Smooth muscle cell (in vitro differentiated cells): ENCODE measurements at regions not wholly inside any gene's neighbourhood (a gene's known extent, or its start where the extent isn't known, plus 50 kb on each side); places are given as distances from the start of the nearest gene placed in this dataset.

ENCODE experiments used
- DNase-seq: peaks from one replicate; lab custom pipeline; 2025; ENCODE audit not compliant: unreplicated experiment; lab: John Stamatoyannopoulos, UW
- H2AFZ ChIP-seq: fragments of 200-600 bp; sonication (generic); 2 replicates; pipeline ENCODE4 v1.6.0; 2016; ENCODE audit warnings: antibody characterized with exemption, low read depth, mild to moderate bottlenecking
- H3F3A ChIP-seq: fragments of 200-600 bp; sonication (generic); 2 replicates; pipeline ENCODE4 v1.6.0; 2017; ENCODE audit warnings: antibody characterized with exemption, low read depth
- H3K27ac ChIP-seq: fragments of 200-600 bp; sonication (generic); 2 replicates; pipeline ENCODE4 v1.5.1; 2016; ENCODE audit warnings: low read depth, mild to moderate bottlenecking
- H3K27me3 ChIP-seq: fragments of 200-600 bp; sonication (generic); 2 replicates; pipeline ENCODE4 v1.6.1; 2016; ENCODE audit warnings: low read depth, mild to moderate bottlenecking
- H3K36me3 ChIP-seq: fragments of 200-600 bp; sonication (generic); 2 replicates; pipeline ENCODE4 v1.5.1; 2016; ENCODE audit warnings: low read depth
- H3K4me1 ChIP-seq: fragments of 200-600 bp; sonication (generic); 2 replicates; pipeline ENCODE4 v1.5.1; 2016; ENCODE audit warnings: low read depth
- H3K4me2 ChIP-seq: fragments of 200-600 bp; sonication (generic); 2 replicates; pipeline ENCODE4 v1.6.0; 2016; ENCODE audit warnings: mild to moderate bottlenecking
- H3K4me3 ChIP-seq: fragments of 200-600 bp; sonication (generic); 2 replicates; pipeline ENCODE4 v1.5.1; 2016; ENCODE audit warnings: mild to moderate bottlenecking
- H3K79me2 ChIP-seq: fragments of 200-600 bp; sonication (generic); 2 replicates; pipeline ENCODE4 v1.6.0; 2016; ENCODE audit warnings: low read depth, mild to moderate bottlenecking
- H3K9ac ChIP-seq: fragments of 200-600 bp; sonication (generic); 2 replicates; pipeline ENCODE4 v1.6.0; 2016; ENCODE audit warnings: low read depth
- H3K9me3 ChIP-seq: fragments of 200-600 bp; sonication (generic); replicated peaks from 2 replicates; pipeline ENCODE4 v1.5.1; 2016; ENCODE audit warnings: low read depth
- H4K20me1 ChIP-seq: fragments of 200-600 bp; sonication (generic); 2 replicates; pipeline ENCODE4 v1.6.0; 2016; ENCODE audit warnings: low read depth
- WGBS: methylation state at CpG from one replicate; pipeline ENCODE4 v1.1.7; 2016; ENCODE audit warnings: low lambda C conversion rate; 5-methylcytosine and 5-hydroxymethylcytosine counted together
- TF ChIP-seq, protein P1 (sequence below): fragments of 200-600 bp; sonication (generic); IDR thresholded peaks from 2 replicates; pipeline ENCODE4 v1.5.1; 2017; ENCODE audit warnings: borderline replicate concordance, mild to moderate bottlenecking, antibody characterized with exemption; ENCODE audit not compliant: insufficient read depth, poor library complexity, severe bottlenecking

DNA sequence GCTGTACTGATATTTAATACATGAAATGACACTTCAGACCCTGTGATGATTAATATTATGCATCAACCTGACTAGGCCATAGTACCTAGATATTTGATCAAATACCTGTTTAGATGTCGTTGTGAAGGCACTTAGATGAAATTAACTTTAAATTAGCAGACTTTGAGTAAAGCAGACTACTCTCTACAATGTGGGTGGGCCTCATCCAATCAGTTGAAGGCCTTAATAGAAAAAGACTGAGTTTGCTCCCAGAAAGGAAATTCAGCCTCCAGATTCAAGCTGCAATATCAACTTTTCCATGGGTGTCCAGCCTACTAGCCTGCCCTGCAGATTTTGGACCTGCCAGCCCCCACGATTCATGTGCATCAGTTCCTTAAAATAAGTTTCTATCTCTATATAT, 68.6 kb upstream of the TMEM168 start:
- no peaks in the 10 kb centered on the region for H3K36me3 ChIP-seq
- H3K9ac ChIP-seq = no peak overlapping the region
- H3F3A ChIP-seq = no peaks in the 10 kb centered on the region
- H3K79me2 ChIP-seq = peaks cover 17% of the 10 kb centered on the region
- TF ChIP-seq, protein P1, sequence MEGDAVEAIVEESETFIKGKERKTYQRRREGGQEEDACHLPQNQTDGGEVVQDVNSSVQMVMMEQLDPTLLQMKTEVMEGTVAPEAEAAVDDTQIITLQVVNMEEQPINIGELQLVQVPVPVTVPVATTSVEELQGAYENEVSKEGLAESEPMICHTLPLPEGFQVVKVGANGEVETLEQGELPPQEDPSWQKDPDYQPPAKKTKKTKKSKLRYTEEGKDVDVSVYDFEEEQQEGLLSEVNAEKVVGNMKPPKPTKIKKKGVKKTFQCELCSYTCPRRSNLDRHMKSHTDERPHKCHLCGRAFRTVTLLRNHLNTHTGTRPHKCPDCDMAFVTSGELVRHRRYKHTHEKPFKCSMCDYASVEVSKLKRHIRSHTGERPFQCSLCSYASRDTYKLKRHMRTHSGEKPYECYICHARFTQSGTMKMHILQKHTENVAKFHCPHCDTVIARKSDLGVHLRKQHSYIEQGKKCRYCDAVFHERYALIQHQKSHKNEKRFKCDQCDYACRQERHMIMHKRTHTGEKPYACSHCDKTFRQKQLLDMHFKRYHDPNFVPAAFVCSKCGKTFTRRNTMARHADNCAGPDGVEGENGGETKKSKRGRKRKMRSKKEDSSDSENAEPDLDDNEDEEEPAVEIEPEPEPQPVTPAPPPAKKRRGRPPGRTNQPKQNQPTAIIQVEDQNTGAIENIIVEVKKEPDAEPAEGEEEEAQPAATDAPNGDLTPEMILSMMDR = no peak
- H2AFZ ChIP-seq = no peak overlapping the region
- no peak for DNase-seq
- H3K4me1 ChIP-seq = no peaks in the 10 kb centered on the region
- WGBS = 96% methylated on average over 2 of the region's 2 CpGs
- no peak overlapping the region for H3K27ac ChIP-seq
- H3K4me3 ChIP-seq = no peak overlapping the region
- H4K20me1 ChIP-seq = peaks cover 39% of the 10 kb centered on the region
- peaks cover 3% of the 10 kb centered on the region for H3K9me3 ChIP-seq
- no peak overlapping the region for H3K4me2 ChIP-seq
- H3K27me3 ChIP-seq = no peaks in the 10 kb centered on the region

DNA sequence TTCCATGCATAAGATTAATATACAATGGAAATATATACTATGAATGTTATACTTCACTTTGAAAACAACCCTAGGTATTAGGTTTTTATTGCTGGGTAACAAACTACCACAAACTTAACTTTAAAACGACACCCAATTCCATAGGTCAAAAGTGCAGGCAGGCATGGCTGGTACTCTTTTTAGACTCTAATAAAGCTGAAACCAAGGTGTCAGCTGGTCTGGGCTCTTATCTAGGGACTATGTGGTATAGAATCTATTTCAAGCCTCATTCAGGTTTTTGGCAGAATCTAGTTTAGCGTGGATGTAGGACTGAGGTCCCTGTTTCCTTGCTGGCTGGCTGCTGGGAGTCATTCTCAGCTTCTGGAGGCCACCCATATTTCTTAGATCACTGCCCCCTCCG, 65.0 kb upstream of the TMEM168 start:
- no peak overlapping the region for H3K4me3 ChIP-seq
- H3K9me3 ChIP-seq = peaks cover 5% of the 10 kb centered on the region
- no peaks in the 10 kb centered on the region for H3K27me3 ChIP-seq
- no peaks in the 10 kb centered on the region for H3K36me3 ChIP-seq
- TF ChIP-seq, protein P1 = no peak
- WGBS = 68% methylated on average over 3 of the region's 3 CpGs
- H3K4me2 ChIP-seq = no peak overlapping the region
- no peak overlapping the region for H2AFZ ChIP-seq
- no peak overlapping the region for H3K27ac ChIP-seq
- no peak for DNase-seq
- H3K79me2 ChIP-seq = peaks cover 19% of the 10 kb centered on the region
- peaks cover 32% of the 10 kb centered on the region for H4K20me1 ChIP-seq
- no peaks in the 10 kb centered on the region for H3K4me1 ChIP-seq
- H3F3A ChIP-seq = no peaks in the 10 kb centered on the region
- H3K9ac ChIP-seq = no peak overlapping the region

DNA sequence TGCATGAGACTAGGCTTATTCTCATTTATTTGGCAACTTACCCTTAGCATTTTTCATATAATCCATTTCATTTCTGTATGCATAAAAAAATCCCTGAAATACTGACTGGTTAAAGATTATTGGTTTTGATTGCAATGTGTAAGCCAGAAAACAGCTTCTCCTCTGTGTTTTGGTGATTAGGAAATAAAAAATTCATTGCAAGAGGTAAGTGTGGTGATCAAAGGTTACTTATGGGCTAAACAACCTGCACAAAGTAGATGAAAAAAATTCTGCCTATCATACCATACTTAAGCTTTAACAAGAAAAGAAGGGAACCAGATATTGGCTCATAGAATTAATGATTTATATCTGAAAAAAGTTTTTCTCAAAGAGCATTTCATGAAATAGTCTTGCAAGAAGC, 64.0 kb upstream of the TMEM168 start:
- Histone ChIP-seq H3K4me2 (no peak overlapping the region), H3K4me3 (no peak overlapping the region), H2AFZ (no peak overlapping the region), H3K9ac (no peak overlapping the region), H3F3A (no peaks in the 10 kb centered on the region), H3K9me3 (peaks cover 5% of the 10 kb centered on the region), H3K27me3 (no peaks in the 10 kb centered on the region), H3K4me1 (no peaks in the 10 kb centered on the region), H4K20me1 (peaks cover 30% of the 10 kb centered on the region), H3K36me3 (no peaks in the 10 kb centered on the region), H3K27ac (no peak overlapping the region), H3K79me2 (peaks cover 19% of the 10 kb centered on the region)
- DNase-seq = no peak
- TF ChIP-seq, protein P1 = no peak

DNA sequence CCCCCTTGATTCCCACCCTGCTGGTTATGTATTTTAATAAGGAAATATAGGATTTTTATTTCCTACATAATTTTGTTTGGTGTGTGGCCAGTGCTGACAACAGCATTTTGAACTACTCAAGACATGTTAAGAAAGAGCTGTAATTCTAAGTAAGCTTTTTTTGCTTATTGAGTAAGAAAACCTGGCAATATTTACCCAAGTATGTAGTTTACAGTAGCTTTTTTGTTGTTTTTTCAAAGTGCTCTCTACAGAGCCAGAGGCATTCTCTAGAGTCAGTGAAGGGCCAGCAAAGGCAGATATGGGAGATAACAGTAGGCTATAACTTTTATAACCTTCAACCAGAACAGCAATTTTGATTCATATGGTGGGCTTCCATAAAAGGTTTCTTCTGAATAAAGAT, 63.2 kb upstream of the TMEM168 start:
- no peak overlapping the region for H2AFZ ChIP-seq
- H4K20me1 ChIP-seq = peaks cover 29% of the 10 kb centered on the region
- no peaks in the 10 kb centered on the region for H3K4me1 ChIP-seq
- H3K9ac ChIP-seq = no peak overlapping the region
- H3K9me3 ChIP-seq = peaks cover 5% of the 10 kb centered on the region
- no peaks in the 10 kb centered on the region for H3K36me3 ChIP-seq
- no peaks in the 10 kb centered on the region for H3K27me3 ChIP-seq
- TF ChIP-seq, protein P1 = no peak
- no peak for DNase-seq
- H3K4me3 ChIP-seq = no peak overlapping the region
- no peak overlapping the region for H3K27ac ChIP-seq
- H3K4me2 ChIP-seq = no peak overlapping the region
- H3K79me2 ChIP-seq = peaks cover 17% of the 10 kb centered on the region
- H3F3A ChIP-seq = no peaks in the 10 kb centered on the region
